WTC11 (cell line): ENCODE measurements at regions not wholly inside any gene's neighbourhood (a gene's known extent, or its start where the extent isn't known, plus 50 kb on each side); places are given as distances from the start of the nearest gene placed in this dataset.

Source experiments
- ATAC-seq: fragments of 200-7000 bp; cut with Tn5 transposase; 2 replicates; pipeline ENCODE4 v1.10.0; 2021; ENCODE audit warnings: mild to moderate bottlenecking, moderate library complexity
- CTCF ChIA-PET: fragments of 300-600 bp; sonication (Branson Sonifier 250); formaldehyde crosslinking; loops from one replicate; lab custom pipeline; 2021; ENCODE audit warnings: antibody characterized with exemption; lab: Charles Lee
- POLR2A ChIA-PET: fragments of 350-600 bp; sonication (Branson Sonifier 250); formaldehyde crosslinking; loops from one replicate; lab custom pipeline; 2021; ENCODE audit warnings: antibody characterized with exemption; lab: Charles Lee
- DNase-seq: peaks from one replicate; pipeline ENCODE4 v3.0.0; 2021; ENCODE audit warnings: low spot score
- H3K27ac Mint-ChIP-seq: 2 replicates; pipeline ENCODE4 v1.8.0; 2021; ENCODE audit warnings: mixed read lengths
- H3K27me3 Mint-ChIP-seq: 2 replicates; pipeline ENCODE4 v1.8.0; 2021; ENCODE audit warnings: low read depth, mild to moderate bottlenecking, moderate library complexity, mixed read lengths
- H3K36me3 Mint-ChIP-seq: 2 replicates; pipeline ENCODE4 v1.8.0; 2021; ENCODE audit warnings: mixed read lengths
- H3K4me1 Mint-ChIP-seq: 2 replicates; pipeline ENCODE4 v1.8.0; 2022; ENCODE audit warnings: mixed read lengths
- H3K4me3 Mint-ChIP-seq: 2 replicates; pipeline ENCODE4 v1.8.0; 2021; ENCODE audit warnings: mild to moderate bottlenecking, moderate library complexity, mixed read lengths
- H3K9me3 Mint-ChIP-seq: 2 replicates; pipeline ENCODE4 v1.8.0; 2021; ENCODE audit warnings: mixed read lengths
- AFF4 ChIP-seq: sonication (generic); formaldehyde crosslinking; IDR thresholded peaks from 2 replicates; pipeline ENCODE4 v1.8.1; 2023; ENCODE audit warnings: mild to moderate bottlenecking, missing genetic modification reagents, borderline replicate concordance
- AR ChIP-seq: fragments of 250-450 bp; sonication (Bioruptor Pico); IDR thresholded peaks from 2 replicates; pipeline ENCODE4 v1.9.0; 2021; ENCODE audit warnings: mild to moderate bottlenecking
- CREB1 ChIP-seq: sonication (generic); formaldehyde crosslinking; IDR thresholded peaks from 2 replicates; pipeline ENCODE4 v1.8.0; 2023; ENCODE audit warnings: mild to moderate bottlenecking, missing genetic modification reagents
- E2F4 ChIP-seq: sonication (generic); formaldehyde crosslinking; IDR thresholded peaks from 2 replicates; pipeline ENCODE4 v1.8.1; 2022; ENCODE audit warnings: low read depth, mild to moderate bottlenecking, moderate library complexity, missing genetic modification reagents, borderline replicate concordance
- FOXJ3 ChIP-seq: sonication (generic); formaldehyde crosslinking; IDR thresholded peaks from 2 replicates; pipeline ENCODE4 v1.9.0; 2021; ENCODE audit warnings: missing genetic modification reagents, mild to moderate bottlenecking, borderline replicate concordance
- NFATC4 ChIP-seq: fragments of 250-450 bp; sonication (Bioruptor Pico); IDR thresholded peaks from 2 replicates; pipeline ENCODE4 v1.9.0; 2021; ENCODE audit warnings: mild to moderate bottlenecking
- NFE2L1 ChIP-seq: sonication (generic); formaldehyde crosslinking; IDR thresholded peaks from 2 replicates; pipeline ENCODE4 v1.8.1; 2023; ENCODE audit warnings: missing genetic modification reagents
- NR1H2 ChIP-seq: sonication (generic); formaldehyde crosslinking; IDR thresholded peaks from 2 replicates; pipeline ENCODE4 v1.9.0; 2021; ENCODE audit warnings: mild to moderate bottlenecking, moderate library complexity, missing genetic modification reagents
- PREB ChIP-seq: sonication (generic); formaldehyde crosslinking; IDR thresholded peaks from 2 replicates; pipeline ENCODE4 v1.8.1; 2022; ENCODE audit warnings: mild to moderate bottlenecking, missing genetic modification reagents, moderate library complexity, borderline replicate concordance
- PRRX2 ChIP-seq: fragments of 250-450 bp; sonication (Bioruptor Pico); IDR thresholded peaks from 2 replicates; pipeline ENCODE4 v1.8.0; 2021; ENCODE audit warnings: mild to moderate bottlenecking
- RELA ChIP-seq: sonication (generic); formaldehyde crosslinking; IDR thresholded peaks from 2 replicates; pipeline ENCODE4 v1.8.1; 2022; ENCODE audit warnings: missing genetic modification reagents, mild to moderate bottlenecking, borderline replicate concordance
- TCF7 ChIP-seq: sonication (generic); formaldehyde crosslinking; IDR thresholded peaks from 2 replicates; pipeline ENCODE4 v1.8.0; 2022; ENCODE audit warnings: mild to moderate bottlenecking, low read depth, missing genetic modification reagents, moderate library complexity
- TEAD4 ChIP-seq: sonication (generic); formaldehyde crosslinking; IDR thresholded peaks from 2 replicates; pipeline ENCODE4 v1.8.0; 2022; ENCODE audit warnings: mild to moderate bottlenecking, missing genetic modification reagents
- ZBTB21 ChIP-seq: sonication (generic); formaldehyde crosslinking; IDR thresholded peaks from 2 replicates; pipeline ENCODE4 v1.8.1; 2023; ENCODE audit warnings: mild to moderate bottlenecking, missing genetic modification reagents, borderline replicate concordance
- ZNF317 ChIP-seq: sonication (generic); formaldehyde crosslinking; IDR thresholded peaks from 2 replicates; pipeline ENCODE4 v1.8.1; 2023; ENCODE audit warnings: low read depth, mild to moderate bottlenecking, moderate library complexity, missing genetic modification reagents, borderline replicate concordance
- ZNF423 ChIP-seq: fragments of 250-450 bp; sonication (Bioruptor Pico); IDR thresholded peaks from 2 replicates; pipeline ENCODE4 v2.1.2; 2022; ENCODE audit warnings: mild to moderate bottlenecking, moderate library complexity
- ZNF671 ChIP-seq: fragments of 250-450 bp; sonication (Bioruptor Pico); IDR thresholded peaks from 2 replicates; pipeline ENCODE4 v1.8.0; 2021; ENCODE audit warnings: mild to moderate bottlenecking
- TF ChIP-seq, protein P1 (sequence below): fragments of 250-450 bp; sonication (Bioruptor Pico); IDR thresholded peaks from 2 replicates; pipeline ENCODE4 v1.8.0; 2021; ENCODE audit warnings: mild to moderate bottlenecking

DNA sequence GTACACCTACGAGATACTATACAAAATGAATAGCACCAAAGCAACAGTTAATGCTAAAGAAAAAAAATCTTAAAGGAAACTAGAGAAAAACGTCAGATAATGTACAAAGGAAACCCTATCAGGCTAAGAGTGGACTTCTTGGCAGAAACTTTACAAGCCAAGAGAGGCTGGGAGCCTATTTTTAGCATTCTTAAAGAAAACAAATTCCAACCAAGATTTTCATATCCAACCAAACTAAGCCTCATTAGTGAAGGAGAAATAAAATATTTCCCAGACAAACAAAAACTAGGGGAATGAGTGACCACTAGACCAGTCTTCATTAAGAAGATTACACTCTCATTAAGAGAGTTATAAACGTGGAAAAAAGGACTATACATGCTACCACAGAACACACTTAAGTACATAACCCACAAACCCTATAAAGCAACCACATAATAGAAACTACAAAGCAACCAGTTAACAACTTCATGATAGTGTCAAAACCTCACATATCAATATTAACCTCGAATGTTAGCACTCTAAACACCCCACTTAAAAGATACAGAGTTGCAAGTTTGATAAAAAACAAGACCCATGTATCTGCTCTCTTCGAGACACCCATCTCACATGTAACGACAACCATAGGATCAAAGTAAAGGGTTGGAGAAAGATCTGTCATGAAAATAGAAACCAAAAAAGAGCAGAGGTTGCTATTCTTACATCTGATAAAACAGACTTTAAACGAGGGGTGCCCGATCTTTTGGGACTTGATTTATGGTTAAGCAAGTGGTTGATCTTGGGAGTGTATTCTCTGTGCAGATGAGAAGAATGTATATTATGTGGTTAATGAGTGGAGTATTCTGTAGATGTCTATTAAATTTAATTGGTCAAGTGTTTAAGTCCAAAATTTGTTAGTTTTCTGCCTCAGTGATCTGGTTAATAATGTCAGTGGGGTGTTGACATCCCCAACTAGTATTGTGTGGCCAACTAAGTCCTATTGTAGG lies 1301.4 kb downstream of the PLA2G4A start:
- Mint-ChIP-seq H3K4me1 (no peaks in the 10 kb centered on the region; the same call in 1 of the 2 replicates), H3K4me3 (no peak overlapping the region), H3K27me3 (no peaks in the 10 kb centered on the region), H3K36me3 (no peaks in the 10 kb centered on the region), H3K9me3 (peaks cover 10% of the 10 kb centered on the region; the same call in 1 of the 2 replicates), H3K27ac (no peak overlapping the region)
- no peak for TF ChIP-seq PRRX2
- TF ChIP-seq ZNF423: no peak
- TF ChIP-seq TCF7 (CRISPR knock-in tag): no peak
- TF ChIP-seq TEAD4 (CRISPR knock-in tag): no peak
- TF ChIP-seq NFE2L1 (CRISPR knock-in tag): no peak
- TF ChIP-seq PREB (CRISPR knock-in tag): no peak
- TF ChIP-seq FOXJ3 (CRISPR knock-in tag): no peak
- TF ChIP-seq AR (CRISPR knock-in tag): no peak
- TF ChIP-seq ZNF671: no peak
- no peak for TF ChIP-seq AFF4 (CRISPR knock-in tag)
- no peak for TF ChIP-seq ZBTB21
- no peak for TF ChIP-seq E2F4
- no peak for TF ChIP-seq NFATC4 (CRISPR knock-in tag)
- no peak for TF ChIP-seq ZNF317 (CRISPR knock-in tag)
- CTCF ChIA-PET: no interaction called here
- POLR2A ChIA-PET: no interaction called here
- no peak for ATAC-seq
- no peak for DNase-seq

DNA sequence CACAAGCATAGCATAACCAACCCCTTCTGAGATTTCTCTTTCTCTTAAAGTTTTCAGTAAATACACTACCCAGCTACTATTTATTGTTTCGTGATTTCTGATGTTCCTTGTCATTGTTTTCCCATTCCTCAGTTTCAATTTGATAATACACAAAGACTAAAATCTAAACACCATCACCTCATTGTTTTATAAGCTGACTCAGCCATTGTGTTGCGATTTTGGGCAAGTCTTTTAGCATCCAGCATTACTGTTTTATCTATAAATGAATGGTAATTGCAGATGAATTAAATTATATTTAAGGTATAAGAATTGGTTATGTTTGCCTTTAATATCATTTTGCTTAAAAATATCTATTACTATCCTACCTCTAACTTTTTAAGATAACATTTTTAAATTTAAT lies 1308.5 kb downstream of the PLA2G4A start:
- Mint-ChIP-seq H3K4me3 (no peak overlapping the region), H3K9me3 (peaks cover 21% of the 10 kb centered on the region)
- CTCF ChIA-PET: no interaction called here

More for the DNA sequence above, 1308.5 kb downstream of the PLA2G4A start:
- no peak for TF ChIP-seq CREB1 (CRISPR knock-in tag)
- TF ChIP-seq, protein P1, sequence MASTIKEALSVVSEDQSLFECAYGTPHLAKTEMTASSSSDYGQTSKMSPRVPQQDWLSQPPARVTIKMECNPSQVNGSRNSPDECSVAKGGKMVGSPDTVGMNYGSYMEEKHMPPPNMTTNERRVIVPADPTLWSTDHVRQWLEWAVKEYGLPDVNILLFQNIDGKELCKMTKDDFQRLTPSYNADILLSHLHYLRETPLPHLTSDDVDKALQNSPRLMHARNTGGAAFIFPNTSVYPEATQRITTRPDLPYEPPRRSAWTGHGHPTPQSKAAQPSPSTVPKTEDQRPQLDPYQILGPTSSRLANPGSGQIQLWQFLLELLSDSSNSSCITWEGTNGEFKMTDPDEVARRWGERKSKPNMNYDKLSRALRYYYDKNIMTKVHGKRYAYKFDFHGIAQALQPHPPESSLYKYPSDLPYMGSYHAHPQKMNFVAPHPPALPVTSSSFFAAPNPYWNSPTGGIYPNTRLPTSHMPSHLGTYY: no peak
- no peak for TF ChIP-seq NR1H2
- no peak for TF ChIP-seq RELA (CRISPR knock-in tag)
- Mint-ChIP-seq H3K4me1 (no peaks in the 10 kb centered on the region), H3K27me3 (no peaks in the 10 kb centered on the region), H3K36me3 (no peaks in the 10 kb centered on the region), H3K27ac (no peak overlapping the region)
- ATAC-seq: no peak
- no peak for DNase-seq
- POLR2A ChIA-PET: no interaction called here
